GM12872 (cell line): ENCODE measurements at regions not wholly inside any gene's neighbourhood (a gene's known extent, or its start where the extent isn't known, plus 50 kb on each side); places are given as distances from the start of the nearest gene placed in this dataset.

Source experiments
- TF ChIP-seq, protein P1 (sequence below): IDR thresholded peaks from 3 replicates; pipeline ENCODE4 v1.5.1; 2011; ENCODE audit warnings: low read depth, mild to moderate bottlenecking, low read length, moderate library complexity; ENCODE audit not compliant: insufficient read depth

DNA sequence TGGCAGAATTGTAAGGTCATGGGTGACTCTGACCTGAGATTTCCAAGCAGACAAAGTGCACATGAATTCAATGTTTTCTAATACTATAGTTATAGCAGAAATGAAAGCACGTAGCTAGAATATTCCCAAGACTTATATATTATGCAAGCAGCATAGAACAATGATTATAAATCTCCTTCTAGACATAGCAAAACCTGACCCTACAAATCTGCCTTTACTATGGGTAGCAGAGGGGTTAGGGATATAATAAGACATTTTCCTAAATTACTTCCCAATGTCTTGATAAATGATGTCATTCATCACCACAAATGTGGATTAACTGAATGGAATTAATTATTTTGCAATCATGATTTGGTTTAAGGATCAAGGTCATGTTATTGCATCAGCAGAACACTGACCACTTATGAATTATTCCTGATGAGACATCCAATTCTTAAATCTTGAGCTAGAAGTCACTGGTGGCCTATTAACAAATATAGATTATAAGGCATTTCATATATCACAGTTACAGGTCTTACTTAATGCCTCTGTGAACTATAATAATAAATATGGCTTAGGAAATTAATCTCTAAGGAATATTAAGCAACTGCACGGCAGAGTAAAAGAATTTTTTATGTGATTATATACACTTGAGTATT lies 776.6 kb downstream of the AMY1C start:
- TF ChIP-seq, protein P1, sequence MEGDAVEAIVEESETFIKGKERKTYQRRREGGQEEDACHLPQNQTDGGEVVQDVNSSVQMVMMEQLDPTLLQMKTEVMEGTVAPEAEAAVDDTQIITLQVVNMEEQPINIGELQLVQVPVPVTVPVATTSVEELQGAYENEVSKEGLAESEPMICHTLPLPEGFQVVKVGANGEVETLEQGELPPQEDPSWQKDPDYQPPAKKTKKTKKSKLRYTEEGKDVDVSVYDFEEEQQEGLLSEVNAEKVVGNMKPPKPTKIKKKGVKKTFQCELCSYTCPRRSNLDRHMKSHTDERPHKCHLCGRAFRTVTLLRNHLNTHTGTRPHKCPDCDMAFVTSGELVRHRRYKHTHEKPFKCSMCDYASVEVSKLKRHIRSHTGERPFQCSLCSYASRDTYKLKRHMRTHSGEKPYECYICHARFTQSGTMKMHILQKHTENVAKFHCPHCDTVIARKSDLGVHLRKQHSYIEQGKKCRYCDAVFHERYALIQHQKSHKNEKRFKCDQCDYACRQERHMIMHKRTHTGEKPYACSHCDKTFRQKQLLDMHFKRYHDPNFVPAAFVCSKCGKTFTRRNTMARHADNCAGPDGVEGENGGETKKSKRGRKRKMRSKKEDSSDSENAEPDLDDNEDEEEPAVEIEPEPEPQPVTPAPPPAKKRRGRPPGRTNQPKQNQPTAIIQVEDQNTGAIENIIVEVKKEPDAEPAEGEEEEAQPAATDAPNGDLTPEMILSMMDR: no peak

DNA sequence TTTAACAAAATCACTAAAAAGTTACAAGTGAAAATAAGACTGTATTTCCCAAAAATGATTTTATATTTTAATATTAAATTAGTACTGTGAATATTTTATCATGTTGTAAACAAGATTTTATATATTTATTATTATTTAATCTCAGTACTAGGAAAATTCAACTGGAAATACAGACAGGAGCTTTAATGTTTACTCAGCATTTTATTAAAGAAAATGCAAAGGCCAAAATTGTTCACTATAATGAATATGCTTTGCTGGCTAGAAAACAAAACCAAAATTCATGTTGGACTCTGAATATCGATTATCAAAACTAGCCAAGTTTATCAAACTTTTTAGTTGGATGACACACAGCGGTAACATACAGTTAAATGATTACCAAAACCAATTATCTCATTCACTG lies 782.3 kb downstream of the AMY1C start:
- TF ChIP-seq, protein P1: no peak

DNA sequence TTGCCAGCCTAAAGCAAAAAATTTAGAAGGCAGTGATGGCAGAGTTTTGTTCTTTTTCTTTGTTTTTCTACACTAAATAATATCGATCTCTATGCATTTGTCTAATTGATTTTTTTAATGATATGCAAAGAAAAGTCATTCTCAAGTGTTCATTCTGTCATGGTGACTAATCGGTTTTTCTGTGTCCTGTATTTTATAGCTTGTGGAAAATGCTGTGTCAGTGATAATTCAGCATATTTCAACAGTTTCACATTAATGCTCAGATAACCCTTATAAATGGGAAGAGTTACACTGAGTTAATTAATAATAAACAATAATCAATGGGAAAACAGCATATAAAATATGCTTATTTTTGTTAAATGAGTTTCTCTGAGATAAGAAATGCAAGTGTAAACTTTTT lies 824.9 kb downstream of the AMY1C start:
- TF ChIP-seq, protein P1: no peak

DNA sequence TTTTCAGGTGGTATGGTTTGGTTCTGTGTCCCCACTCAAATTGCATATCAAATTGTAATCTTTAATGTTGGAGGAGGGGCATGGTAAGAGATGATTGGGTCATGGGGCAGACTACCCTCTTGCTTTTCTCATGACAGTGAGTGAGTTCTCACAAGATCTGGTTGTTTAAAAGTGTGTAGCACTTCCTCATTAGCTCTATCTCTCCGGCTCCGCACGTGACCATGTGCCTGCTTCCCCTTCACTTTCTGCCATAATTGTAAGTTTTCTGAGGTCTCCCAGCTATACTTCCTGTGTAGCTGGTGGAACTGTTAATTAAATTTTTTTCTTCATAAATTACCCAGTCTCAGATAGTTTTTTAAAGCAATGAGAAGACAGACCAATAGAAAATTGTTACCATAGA lies 843.2 kb downstream of the AMY1C start:
- TF ChIP-seq, protein P1: no peak

DNA sequence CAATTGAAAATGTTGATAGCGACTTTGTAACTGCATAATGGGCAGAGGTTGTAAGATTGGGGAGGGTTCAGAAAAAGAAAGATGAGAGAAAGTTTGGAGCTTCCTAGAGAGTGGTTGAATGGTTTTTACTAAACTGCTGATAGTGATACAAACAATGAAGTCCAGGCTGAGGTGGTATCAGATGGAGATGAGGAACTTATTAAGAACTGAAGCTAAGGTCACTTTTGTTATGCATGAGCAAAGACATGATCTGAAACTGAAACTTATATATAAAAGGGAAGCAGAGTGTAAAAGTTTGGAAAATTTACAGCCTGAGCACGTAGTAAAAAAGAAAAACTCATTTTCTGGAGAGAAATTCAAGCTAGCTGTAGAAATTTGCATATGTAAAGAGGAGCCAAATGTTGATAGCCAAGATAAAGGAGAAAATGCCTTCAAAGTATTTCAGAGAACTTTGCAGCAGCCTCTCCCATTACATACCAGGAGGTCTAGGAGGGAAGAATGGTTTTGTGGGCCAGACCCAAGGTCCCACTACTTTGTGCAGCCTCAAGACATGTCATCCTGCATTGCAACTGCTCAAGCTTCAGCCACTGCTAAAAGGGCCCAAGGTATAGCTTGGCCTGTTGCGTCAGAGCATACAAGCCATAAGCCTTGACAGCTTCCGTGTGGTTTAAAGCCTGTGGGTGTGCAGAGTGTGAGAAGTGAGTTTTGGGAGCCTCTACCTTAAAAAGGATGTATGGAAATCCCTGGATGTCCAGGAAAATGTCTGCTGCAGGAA lies 843.9 kb downstream of the AMY1C start:
- TF ChIP-seq, protein P1: no peak

DNA sequence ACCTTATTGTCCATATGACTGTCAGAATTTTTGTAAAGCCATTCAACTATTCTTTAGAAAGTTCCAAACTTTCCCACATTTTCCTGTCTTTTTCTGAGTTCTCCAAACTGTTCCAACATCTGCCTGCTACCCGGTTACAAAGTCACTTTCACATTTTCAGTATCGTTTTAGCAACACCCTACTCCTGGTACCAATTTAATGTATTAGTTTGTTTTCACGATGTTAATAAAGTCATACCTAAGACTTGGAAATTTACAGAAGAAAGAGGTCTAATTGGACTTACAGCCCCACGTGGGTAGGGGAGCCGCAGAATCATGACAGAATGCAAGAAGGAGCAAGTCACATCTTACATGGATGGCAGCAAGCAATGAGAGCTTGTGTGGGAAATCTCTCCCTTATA lies 867.8 kb downstream of the AMY1C start:
- TF ChIP-seq, protein P1: no peak

DNA sequence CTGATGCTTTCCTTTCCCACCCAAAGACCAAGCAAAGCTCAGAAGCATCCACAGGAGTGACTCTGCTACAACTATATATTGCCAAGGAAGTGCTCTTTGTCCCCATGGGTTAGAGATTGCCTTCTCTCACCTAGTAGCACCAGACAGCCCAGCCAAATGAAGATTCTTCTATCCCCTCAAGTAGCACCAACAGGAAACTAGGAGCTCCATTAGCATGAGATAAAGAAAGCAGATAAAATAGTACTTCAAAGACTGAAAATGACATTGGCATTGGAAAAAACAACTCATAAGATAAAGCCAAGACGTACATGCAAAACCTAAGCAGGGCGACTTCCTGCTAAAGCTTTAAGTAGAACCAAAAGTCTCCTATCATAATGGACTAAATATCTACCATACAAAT lies 871.5 kb downstream of the AMY1C start:
- TF ChIP-seq, protein P1: no peak
